Caco-2 (cell line): ENCODE measurements at regions not wholly inside any gene's neighbourhood (a gene's known extent, or its start where the extent isn't known, plus 50 kb on each side); places are given as distances from the start of the nearest gene placed in this dataset.

Experiments used
- BruUV-seq: library from RNA; stranded (reverse); fragments of 400-500 nt; replicated peaks from 2 replicates; lab custom pipeline; 2021; lab: Mats Ljungman, UMichigan
- CTCF ChIA-PET: fragments of 300-600 bp; sonication (Branson Sonifier 250); formaldehyde crosslinking; loops from one replicate; lab custom pipeline; 2022; ENCODE audit warnings: antibody characterized with exemption; lab: Charles Lee
- POLR2A ChIA-PET: fragments of 300-600 bp; sonication (Branson Sonifier 250); formaldehyde crosslinking; loops from one replicate; lab custom pipeline; 2022; ENCODE audit warnings: antibody characterized with exemption; lab: Charles Lee
- DNase-seq, 2 experiments: peaks; one replicate each; pipeline versions ENCODE4 v3.0.0 to v3.0.0-alpha.2; 2020 to 2022
- H3K27me3 ChIP-seq: replicated peaks from 2 replicates; pipeline ENCODE4 v1.6.0; 2011; ENCODE audit warnings: low read length; ENCODE audit not compliant: control insufficient read depth, insufficient read depth
- H3K36me3 ChIP-seq: 2 replicates; pipeline ENCODE4 v1.5.1; 2011; ENCODE audit warnings: low read length; ENCODE audit not compliant: control insufficient read depth, insufficient read depth
- H3K4me1 ChIP-seq: fragments of 250-450 bp; sonication (Bioruptor Pico); 2 replicates; pipeline ENCODE4 v1.5.1; 2020; ENCODE audit warnings: mild to moderate bottlenecking
- H3K4me3 ChIP-seq: 2 replicates; pipeline ENCODE4 v1.5.1; 2011; ENCODE audit warnings: low read depth, mild to moderate bottlenecking, control low read depth, low read length
- H3K9me3 ChIP-seq: fragments of 250-450 bp; sonication (Bioruptor Pico); 2 replicates; pipeline ENCODE4 v1.5.1; 2020; ENCODE audit warnings: mild to moderate bottlenecking, moderate library complexity
- H3K27ac Mint-ChIP-seq: one replicate; pipeline ENCODE4 v1.8.0; 2022; ENCODE audit warnings: mixed read lengths; ENCODE audit not compliant: unreplicated experiment
- H3K27me3 Mint-ChIP-seq: one replicate; pipeline ENCODE4 v1.8.0; 2022; ENCODE audit warnings: mixed read lengths; ENCODE audit not compliant: insufficient read depth, unreplicated experiment
- H3K36me3 Mint-ChIP-seq: one replicate; pipeline ENCODE4 v1.8.0; 2022; ENCODE audit warnings: mild to moderate bottlenecking, mixed read lengths; ENCODE audit not compliant: insufficient read depth, unreplicated experiment
- H3K4me1 Mint-ChIP-seq: one replicate; pipeline ENCODE4 v1.8.0; 2022; ENCODE audit warnings: low read depth, mixed read lengths; ENCODE audit not compliant: unreplicated experiment
- H3K4me3 Mint-ChIP-seq: one replicate; pipeline ENCODE4 v1.8.0; 2022; ENCODE audit warnings: mild to moderate bottlenecking, moderate library complexity, mixed read lengths; ENCODE audit not compliant: unreplicated experiment
- H3K9me3 Mint-ChIP-seq: one replicate; pipeline ENCODE4 v1.8.0; 2022; ENCODE audit warnings: mixed read lengths; ENCODE audit not compliant: unreplicated experiment
- intact Hi-C: fragments of 100-400 bp; cut with micrococcal nuclease; formaldehyde crosslinking; loops from one replicate; pipeline ENCODE4 v1.10.0; 2022; ENCODE audit not compliant: unreplicated experiment
- TF ChIP-seq, protein P1 (sequence below), 2 experiments: fragments of 200-600 bp in 1 of 2; IDR thresholded peaks; 1 replicate in 1 of 2; 2 replicates in 1 of 2; pipeline versions ENCODE4 v1.5.1 to v1.8.0; 2011 to 2022; ENCODE audit warnings: antibody characterized with exemption in 1 of 2, control low read depth in 1 of 2, inconsistent platforms in 1 of 2, low read depth in 1 of 2, low read length in 1 of 2, mild to moderate bottlenecking in 1 of 2, moderate library complexity in 1 of 2; ENCODE audit not compliant: insufficient read depth in 1 of 2, severe bottlenecking in 1 of 2, unreplicated experiment in 1 of 2

DNA sequence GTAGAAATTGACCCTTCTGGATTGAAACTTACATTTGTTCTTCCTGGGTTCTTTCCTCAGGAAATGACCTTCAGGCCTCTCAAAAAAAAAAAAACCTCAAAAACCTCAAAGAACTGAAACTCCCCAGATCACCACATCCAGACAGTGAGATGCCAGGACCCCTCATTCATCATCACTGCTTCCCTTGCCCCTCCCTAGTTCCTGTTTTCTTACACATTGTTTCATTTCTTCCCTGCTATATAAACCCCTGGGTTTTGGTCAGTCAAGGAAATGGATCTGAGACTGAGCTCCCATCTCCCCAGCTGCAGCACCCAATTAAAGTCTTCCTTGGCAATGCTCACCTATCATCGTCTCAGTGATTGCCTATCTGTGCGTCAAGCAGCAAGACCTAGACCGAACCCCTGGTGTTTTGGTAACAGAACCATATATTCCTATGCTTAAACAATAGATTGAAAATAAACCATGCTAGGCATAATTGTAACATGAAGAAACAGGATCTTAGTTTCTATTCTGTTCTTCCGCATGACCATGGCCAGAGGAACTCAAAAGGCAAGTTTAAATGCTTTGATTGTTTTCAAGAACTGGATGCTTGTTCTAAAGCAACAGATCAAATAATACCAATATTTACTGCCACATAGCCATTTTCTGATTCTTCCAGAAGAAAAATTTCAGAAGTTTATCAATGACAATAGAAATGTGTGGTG lies 108.0 kb upstream of the MAX start:
- Histone ChIP-seq H3K4me3 (no peak overlapping the region), H3K4me1 (no peaks in the 10 kb centered on the region), H3K36me3 (no peaks in the 10 kb centered on the region), H3K27me3 (no peaks in the 10 kb centered on the region), H3K9me3 (no peaks in the 10 kb centered on the region)
- TF ChIP-seq, protein P1, sequence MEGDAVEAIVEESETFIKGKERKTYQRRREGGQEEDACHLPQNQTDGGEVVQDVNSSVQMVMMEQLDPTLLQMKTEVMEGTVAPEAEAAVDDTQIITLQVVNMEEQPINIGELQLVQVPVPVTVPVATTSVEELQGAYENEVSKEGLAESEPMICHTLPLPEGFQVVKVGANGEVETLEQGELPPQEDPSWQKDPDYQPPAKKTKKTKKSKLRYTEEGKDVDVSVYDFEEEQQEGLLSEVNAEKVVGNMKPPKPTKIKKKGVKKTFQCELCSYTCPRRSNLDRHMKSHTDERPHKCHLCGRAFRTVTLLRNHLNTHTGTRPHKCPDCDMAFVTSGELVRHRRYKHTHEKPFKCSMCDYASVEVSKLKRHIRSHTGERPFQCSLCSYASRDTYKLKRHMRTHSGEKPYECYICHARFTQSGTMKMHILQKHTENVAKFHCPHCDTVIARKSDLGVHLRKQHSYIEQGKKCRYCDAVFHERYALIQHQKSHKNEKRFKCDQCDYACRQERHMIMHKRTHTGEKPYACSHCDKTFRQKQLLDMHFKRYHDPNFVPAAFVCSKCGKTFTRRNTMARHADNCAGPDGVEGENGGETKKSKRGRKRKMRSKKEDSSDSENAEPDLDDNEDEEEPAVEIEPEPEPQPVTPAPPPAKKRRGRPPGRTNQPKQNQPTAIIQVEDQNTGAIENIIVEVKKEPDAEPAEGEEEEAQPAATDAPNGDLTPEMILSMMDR (IDR thresholded peaks at IDR 0.05; ENCODE audit: insufficient read depth in 1 of 2, low read depth in 1 of 2, low read length in 1 of 2, severe bottlenecking in 1 of 2, unreplicated experiment in 1 of 2): no peak
- Mint-ChIP-seq H3K36me3 (no peaks in the 10 kb centered on the region), H3K9me3 (no peaks in the 10 kb centered on the region), H3K27ac (no peak overlapping the region), H3K4me1 (no peaks in the 10 kb centered on the region), H3K4me3 (no peak overlapping the region), H3K27me3 (no peaks in the 10 kb centered on the region)
- no TSS peak for BruUV-seq
- ChIA-PET POLR2A (no interaction called here), CTCF (no interaction called here)
- no peak for DNase-seq
- intact Hi-C loops: no loop called here

DNA sequence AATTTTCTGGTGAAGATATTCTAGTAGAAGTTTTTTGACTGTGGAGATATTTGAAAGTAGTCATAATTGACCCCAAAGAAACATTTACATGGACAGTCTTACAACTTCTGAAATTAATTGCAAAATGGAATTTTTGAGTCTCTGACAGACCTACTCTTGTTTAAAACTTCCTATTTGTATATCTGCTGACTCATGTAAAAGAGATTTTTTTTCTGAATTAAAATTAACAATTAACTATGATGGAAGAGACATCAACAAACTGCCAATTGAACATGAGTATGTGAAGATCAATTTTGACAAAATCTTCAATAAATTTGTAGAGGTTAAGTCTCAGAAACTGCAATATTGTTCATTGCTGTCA lies 108.5 kb upstream of the MAX start:
- no peaks in the 10 kb centered on the region for H3K36me3 Mint-ChIP-seq
- ChIA-PET CTCF (no interaction called here), POLR2A (no interaction called here)
- no peaks in the 10 kb centered on the region for H3K4me1 Mint-ChIP-seq
- Histone ChIP-seq H3K36me3 (no peaks in the 10 kb centered on the region), H3K4me3 (no peak overlapping the region), H3K27me3 (no peaks in the 10 kb centered on the region), H3K9me3 (no peaks in the 10 kb centered on the region), H3K4me1 (no peaks in the 10 kb centered on the region)
- no peaks in the 10 kb centered on the region for H3K27me3 Mint-ChIP-seq
- no peak overlapping the region for H3K4me3 Mint-ChIP-seq
- intact Hi-C loops: no loop called here
- BruUV-seq: no TSS peak
- DNase-seq: no peak
- H3K9me3 Mint-ChIP-seq: no peaks in the 10 kb centered on the region
- no peak overlapping the region for H3K27ac Mint-ChIP-seq
- TF ChIP-seq, protein P1 (IDR thresholded peaks at IDR 0.05; ENCODE audit: insufficient read depth in 1 of 2, low read depth in 1 of 2, low read length in 1 of 2, severe bottlenecking in 1 of 2, unreplicated experiment in 1 of 2): no peak

DNA sequence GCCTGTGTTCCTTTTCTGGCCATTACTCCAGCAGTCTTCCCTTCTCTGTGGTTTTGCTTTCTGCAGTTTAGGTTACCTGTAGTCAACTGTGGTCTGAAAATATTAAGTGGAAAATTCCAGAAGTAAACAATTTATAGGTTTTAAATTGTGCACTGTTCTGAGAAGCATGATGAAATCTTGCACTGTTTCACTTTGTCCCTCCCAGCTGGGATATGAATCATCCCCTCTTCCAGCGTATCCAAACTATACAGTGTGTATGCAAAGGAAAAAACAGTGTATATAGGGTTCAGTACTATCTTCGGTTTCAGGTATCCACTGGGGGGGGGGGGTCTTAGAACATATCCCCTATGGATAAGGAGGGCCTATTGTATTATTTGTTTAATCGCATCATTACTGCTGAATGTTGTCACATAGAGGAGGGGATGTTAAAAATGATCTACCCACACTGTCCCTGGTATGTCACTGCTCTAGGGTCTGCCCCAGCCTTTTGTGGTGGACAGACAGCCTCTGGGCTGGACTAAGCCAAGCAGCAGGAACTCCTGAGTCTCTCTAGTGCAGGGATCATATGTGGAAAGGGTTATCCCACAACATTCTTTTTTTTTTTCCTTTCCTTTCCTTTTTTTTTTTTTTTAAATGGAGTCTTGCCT lies 109.1 kb upstream of the MAX start:
- no peaks in the 10 kb centered on the region for H3K4me1 Mint-ChIP-seq
- no peaks in the 10 kb centered on the region for H3K36me3 Mint-ChIP-seq
- Histone ChIP-seq H3K9me3 (no peaks in the 10 kb centered on the region), H3K4me1 (no peaks in the 10 kb centered on the region), H3K27me3 (no peaks in the 10 kb centered on the region), H3K4me3 (no peak overlapping the region), H3K36me3 (no peaks in the 10 kb centered on the region)
- POLR2A ChIA-PET: no interaction called here
- H3K27ac Mint-ChIP-seq: no peak overlapping the region
- no TSS peak for BruUV-seq
- CTCF ChIA-PET: no interaction called here
- no peaks in the 10 kb centered on the region for H3K27me3 Mint-ChIP-seq
- no peaks in the 10 kb centered on the region for H3K9me3 Mint-ChIP-seq
- intact Hi-C loops: no loop called here
- TF ChIP-seq, protein P1 (IDR thresholded peaks at IDR 0.05; ENCODE audit: insufficient read depth in 1 of 2, low read depth in 1 of 2, low read length in 1 of 2, severe bottlenecking in 1 of 2, unreplicated experiment in 1 of 2): no peak
- no peak overlapping the region for H3K4me3 Mint-ChIP-seq
- no peak for DNase-seq
